ENCODE measurements at regions not wholly inside any gene's neighbourhood (a gene's known extent, or its start where the extent isn't known, plus 50 kb on each side); places are given as distances from the start of the nearest gene placed in this dataset.

- TF ChIP-seq CTCF (IDR thresholded peaks at IDR 0.05; ENCODE audit: low read length) (no peak), EZH2 (IDR thresholded peaks at IDR 0.05; ENCODE audit: borderline replicate concordance, low read length) (no peak)
Measured at GRCh38 chr12:115351514-115352077, 667.6 kb upstream of the TBX3 start.

Measured in OCI-LY1 (cell line).